ENCODE measurements at regions not wholly inside any gene's neighbourhood (a gene's known extent, or its start where the extent isn't known, plus 50 kb on each side); places are given as distances from the start of the nearest gene placed in this dataset.

GRCh38 chr12:93130366-93131054 is 201.4 kb upstream of the EEA1 start:
- TF ChIP-seq POLR2A (IDR thresholded peaks at IDR 0.05), result no peak
- TF ChIP-seq, protein P1, sequence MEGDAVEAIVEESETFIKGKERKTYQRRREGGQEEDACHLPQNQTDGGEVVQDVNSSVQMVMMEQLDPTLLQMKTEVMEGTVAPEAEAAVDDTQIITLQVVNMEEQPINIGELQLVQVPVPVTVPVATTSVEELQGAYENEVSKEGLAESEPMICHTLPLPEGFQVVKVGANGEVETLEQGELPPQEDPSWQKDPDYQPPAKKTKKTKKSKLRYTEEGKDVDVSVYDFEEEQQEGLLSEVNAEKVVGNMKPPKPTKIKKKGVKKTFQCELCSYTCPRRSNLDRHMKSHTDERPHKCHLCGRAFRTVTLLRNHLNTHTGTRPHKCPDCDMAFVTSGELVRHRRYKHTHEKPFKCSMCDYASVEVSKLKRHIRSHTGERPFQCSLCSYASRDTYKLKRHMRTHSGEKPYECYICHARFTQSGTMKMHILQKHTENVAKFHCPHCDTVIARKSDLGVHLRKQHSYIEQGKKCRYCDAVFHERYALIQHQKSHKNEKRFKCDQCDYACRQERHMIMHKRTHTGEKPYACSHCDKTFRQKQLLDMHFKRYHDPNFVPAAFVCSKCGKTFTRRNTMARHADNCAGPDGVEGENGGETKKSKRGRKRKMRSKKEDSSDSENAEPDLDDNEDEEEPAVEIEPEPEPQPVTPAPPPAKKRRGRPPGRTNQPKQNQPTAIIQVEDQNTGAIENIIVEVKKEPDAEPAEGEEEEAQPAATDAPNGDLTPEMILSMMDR (IDR thresholded peaks at IDR 0.05), result no peak
- no peak overlapping the region for H3K4me3 ChIP-seq (ENCODE audit: low read depth, poor library complexity, severe bottlenecking)
- WGBS, 2 donors, result 80 to 87% methylated on average over 4 of the region's 4 CpGs
- intact Hi-C loops (cut with DNase I; ENCODE audit: low total_unique reads), result no loop called here
- DNase-seq (ENCODE audit: low spot score in 2 of 2), result no peak

DNA sequence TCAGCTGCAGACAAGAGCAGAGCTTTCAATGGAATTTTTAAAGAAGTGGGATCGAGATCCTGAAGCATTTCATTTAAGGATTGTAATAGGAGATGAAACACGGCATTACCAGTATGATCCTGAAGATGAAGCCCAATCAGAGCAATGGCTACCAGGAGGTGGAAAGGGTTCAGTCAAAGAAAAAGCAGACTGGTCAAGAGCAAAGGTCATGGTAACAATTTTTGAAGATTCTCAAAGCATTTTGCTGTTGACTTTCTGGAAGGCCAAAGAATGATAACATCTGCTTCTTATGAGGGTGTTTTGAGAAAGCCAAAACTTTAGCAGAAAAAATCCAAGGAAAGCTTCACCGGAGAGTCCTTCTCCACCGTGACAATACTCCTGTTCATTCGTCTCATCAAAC is 204.3 kb upstream of the EEA1 start:
- no peak for DNase-seq (ENCODE audit: low spot score in 2 of 2)
- no peak overlapping the region for H3K4me3 ChIP-seq (ENCODE audit: low read depth, poor library complexity, severe bottlenecking)
- WGBS, 2 donors, result 77 to 78% methylated on average over 5 of the region's 5 CpGs
- TF ChIP-seq, protein P1 (IDR thresholded peaks at IDR 0.05), result no peak
- no peak for TF ChIP-seq POLR2A (IDR thresholded peaks at IDR 0.05)
- intact Hi-C loops (cut with DNase I; ENCODE audit: low total_unique reads), result no loop called here

DNA sequence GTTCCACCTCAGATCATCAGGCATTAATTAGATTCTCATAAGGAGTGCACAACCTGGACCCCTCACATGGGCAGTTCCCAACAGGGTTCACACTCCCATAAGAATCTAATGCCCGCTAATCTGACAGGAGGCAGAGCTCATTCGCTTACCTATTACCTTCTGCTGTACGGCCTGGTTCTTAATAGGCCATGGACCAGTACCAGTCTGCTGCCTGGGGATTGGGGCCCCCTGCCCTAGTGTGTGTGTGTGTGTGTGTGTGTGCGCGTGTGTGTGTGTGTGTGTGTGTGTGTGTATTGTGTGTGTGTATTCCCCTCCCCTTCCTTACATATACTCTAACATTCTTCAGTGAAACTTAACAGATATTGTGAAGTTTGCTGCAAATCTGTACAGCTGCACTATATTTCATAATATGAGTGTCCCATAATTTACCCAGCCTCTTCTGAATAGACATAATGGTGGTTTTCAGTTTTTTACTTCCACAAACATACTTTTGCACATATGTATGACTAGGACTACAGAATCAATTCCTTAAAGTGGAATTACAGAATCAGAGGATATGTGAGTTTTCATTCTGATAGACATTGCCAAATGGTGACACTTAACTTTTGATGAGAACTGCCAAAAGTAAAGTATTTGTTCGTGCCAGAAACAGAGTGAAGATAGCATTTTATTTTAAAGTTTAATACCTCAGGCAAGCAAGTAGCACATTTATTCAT is 205.2 kb upstream of the EEA1 start:
- H3K4me3 ChIP-seq (ENCODE audit: low read depth, poor library complexity, severe bottlenecking), result no peak overlapping the region
- TF ChIP-seq, protein P1 (IDR thresholded peaks at IDR 0.05), result no peak
- TF ChIP-seq POLR2A (IDR thresholded peaks at IDR 0.05), result no peak
- 53 to 58% methylated on average over 6 of the region's 6 CpGs for WGBS, 2 donors
- no peak for DNase-seq (ENCODE audit: low spot score in 2 of 2)
- intact Hi-C loops (cut with DNase I; ENCODE audit: low total_unique reads), result no loop called here

- intact Hi-C loops (cut with DNase I; ENCODE audit: low total_unique reads), result no loop called here
- no peak for TF ChIP-seq POLR2A (IDR thresholded peaks at IDR 0.05)
- TF ChIP-seq, protein P1 (IDR thresholded peaks at IDR 0.05), result no peak
- DNase-seq (ENCODE audit: low spot score in 2 of 2), result no peak
These were observed 205.8 kb upstream of the EEA1 start for GRCh38 chr12:93134893-93135285.

GRCh38 chr12:93135286-93136239 is 206.5 kb upstream of the EEA1 start:
- intact Hi-C loops (cut with DNase I; ENCODE audit: low total_unique reads), result no loop called here
- DNase-seq (ENCODE audit: low spot score in 2 of 2), result no peak

More at GRCh38 chr12:93134893-93135285, 205.8 kb upstream of the EEA1 start:
- WGBS, 2 donors, result 84 to 87% methylated on average over 3 of the region's 3 CpGs
- no peak overlapping the region for H3K4me3 ChIP-seq (ENCODE audit: low read depth, poor library complexity, severe bottlenecking)

More at GRCh38 chr12:93135286-93136239, 206.5 kb upstream of the EEA1 start:
- TF ChIP-seq, protein P1 (IDR thresholded peaks at IDR 0.05), result no peak
- no peak for TF ChIP-seq POLR2A (IDR thresholded peaks at IDR 0.05)
- no peak overlapping the region for H3K4me3 ChIP-seq (ENCODE audit: low read depth, poor library complexity, severe bottlenecking)
- 71 to 77% methylated on average over 6 of the region's 6 CpGs for WGBS, 2 donors
